ENCODE measurements at regions not wholly inside any gene's neighbourhood (a gene's known extent, or its start where the extent isn't known, plus 50 kb on each side); places are given as distances from the start of the nearest gene placed in this dataset.

GRCh38 chr1:178630417-178630816, 94.6 kb upstream of the RALGPS2 start (continued):
- TF ChIP-seq, protein P1, sequence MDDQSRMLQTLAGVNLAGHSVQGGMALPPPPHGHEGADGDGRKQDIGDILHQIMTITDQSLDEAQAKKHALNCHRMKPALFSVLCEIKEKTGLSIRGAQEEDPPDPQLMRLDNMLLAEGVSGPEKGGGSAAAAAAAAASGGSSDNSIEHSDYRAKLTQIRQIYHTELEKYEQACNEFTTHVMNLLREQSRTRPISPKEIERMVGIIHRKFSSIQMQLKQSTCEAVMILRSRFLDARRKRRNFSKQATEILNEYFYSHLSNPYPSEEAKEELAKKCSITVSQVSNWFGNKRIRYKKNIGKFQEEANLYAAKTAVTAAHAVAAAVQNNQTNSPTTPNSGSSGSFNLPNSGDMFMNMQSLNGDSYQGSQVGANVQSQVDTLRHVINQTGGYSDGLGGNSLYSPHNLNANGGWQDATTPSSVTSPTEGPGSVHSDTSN (IDR thresholded peaks at IDR 0.05) = no peak
- TF ChIP-seq GATA3 (IDR thresholded peaks at IDR 0.05; ENCODE audit: borderline replicate concordance) = no peak

GRCh38 chr1:178632653-178633052, 92.4 kb upstream of the RALGPS2 start:
- Histone ChIP-seq H3K4me1 (peaks cover 8% of the 10 kb centered on the region; the same call in 1 of the 3 replicates), H3K4me2 (0 out of 3 replicates have a peak overlapping the region, but pooled peaks have one; percentile 6), H3K27ac (peak overlapping the region in 1 of 2 experiments; percentile 3; a peak in 1 of 6 replicates), H3K4me3 (no peak overlapping the region), H3K9me3 (no peaks in the 10 kb centered on the region)
- CTCF ChIA-PET = interaction anchor here (0.6 kb wide), 1 partner anchor 644 kb away, joined by 3 read pairs; no protein-coding TSS in a partner anchor
- DNase-seq (ENCODE audit: low read depth in 1 of 2, low spot score in 1 of 2) = no peak
- FAIRE-seq = no peak
- WGBS (ENCODE audit: missing lambda C conversion rate) = 58% methylated on average over 5 of the region's 5 CpGs
- peak in 1 of 2 experiments; percentile 29; a peak in 1 of 6 replicates for ATAC-seq
- POLR2A ChIA-PET = no interaction called here
- no peak for TF ChIP-seq CHD4 (IDR thresholded peaks at IDR 0.05; ENCODE audit: borderline replicate concordance)
- TF ChIP-seq, protein P2, sequence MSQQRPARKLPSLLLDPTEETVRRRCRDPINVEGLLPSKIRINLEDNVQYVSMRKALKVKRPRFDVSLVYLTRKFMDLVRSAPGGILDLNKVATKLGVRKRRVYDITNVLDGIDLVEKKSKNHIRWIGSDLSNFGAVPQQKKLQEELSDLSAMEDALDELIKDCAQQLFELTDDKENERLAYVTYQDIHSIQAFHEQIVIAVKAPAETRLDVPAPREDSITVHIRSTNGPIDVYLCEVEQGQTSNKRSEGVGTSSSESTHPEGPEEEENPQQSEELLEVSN (IDR thresholded peaks at IDR 0.05; ENCODE audit: borderline replicate concordance, low read depth) = no peak
- TF ChIP-seq HOXB5 (CRISPR knock-in tag; IDR thresholded peaks at IDR 0.05) = no peak
- TF ChIP-seq EP300 (IDR thresholded peaks at IDR 0.05) = no peak
- TF ChIP-seq REST (IDR thresholded peaks at IDR 0.05) = no peak
- TF ChIP-seq CBX2 (IDR thresholded peaks at IDR 0.05; ENCODE audit: borderline replicate concordance, low read depth) = no peak
- no peak for TF ChIP-seq KDM1A (IDR thresholded peaks at IDR 0.05; ENCODE audit: low read depth)
- TF ChIP-seq ZNF302 (CRISPR knock-in tag; IDR thresholded peaks at IDR 0.05) = no peak
- TF ChIP-seq ZFP36 (IDR thresholded peaks at IDR 0.05; ENCODE audit: borderline replicate concordance, partially characterized antibody) = no peak
- no peak for TF ChIP-seq BCL3 (IDR thresholded peaks at IDR 0.05)
- no peak for TF ChIP-seq HEYL (CRISPR knock-in tag; IDR thresholded peaks at IDR 0.05)
- no peak for TF ChIP-seq SREBF2 (IDR thresholded peaks at IDR 0.05)
- TF ChIP-seq FOXS1 (CRISPR knock-in tag; IDR thresholded peaks at IDR 0.05) = no peak
- TF ChIP-seq NFE2L2 (conservative IDR thresholded peaks at IDR 0.05; ENCODE audit: low read length) = no peak
- TF ChIP-seq HOXB13 (CRISPR knock-in tag; IDR thresholded peaks at IDR 0.05; ENCODE audit: low read depth) = no peak
- no peak for TF ChIP-seq HOXA7 (CRISPR knock-in tag; IDR thresholded peaks at IDR 0.05)
- no peak for TF ChIP-seq MAFK (IDR thresholded peaks at IDR 0.05; ENCODE audit: partially characterized antibody)
- no peak for TF ChIP-seq CHD2 (IDR thresholded peaks at IDR 0.05; ENCODE audit: low read length, partially characterized antibody)
